ENCODE measurements at regions not wholly inside any gene's neighbourhood (a gene's known extent, or its start where the extent isn't known, plus 50 kb on each side); places are given as distances from the start of the nearest gene placed in this dataset.

DNA sequence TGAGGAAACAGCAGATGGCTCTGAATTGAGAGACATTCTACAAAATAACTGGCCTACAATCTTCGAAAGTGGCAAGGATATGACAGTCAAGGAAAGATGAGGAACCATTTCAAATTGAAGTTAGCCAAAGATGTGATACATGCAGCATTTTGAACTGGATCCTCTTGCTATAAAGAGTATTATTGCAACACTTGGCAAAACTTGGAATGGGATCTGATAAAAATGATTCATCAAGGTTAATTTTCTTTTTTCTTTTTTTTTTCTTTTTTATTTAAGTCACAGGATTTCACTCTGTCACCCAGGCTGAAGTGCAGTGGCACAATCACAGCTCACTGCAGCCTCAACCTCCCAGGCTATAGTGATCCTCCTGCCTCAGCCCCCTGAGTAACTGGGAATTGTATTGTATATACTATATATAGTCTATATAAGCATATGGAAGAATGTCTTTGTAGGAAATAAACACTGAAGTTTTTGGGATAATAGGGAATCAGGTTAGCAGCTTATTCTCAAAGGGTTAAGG lies 49.8 kb upstream of the GJA8 start:
- no peak for DNase-seq (ENCODE audit: low read depth)
